Spleen (tissue), 7 donors: ENCODE measurements at regions not wholly inside any gene's neighbourhood (a gene's known extent, or its start where the extent isn't known, plus 50 kb on each side); places are given as distances from the start of the nearest gene placed in this dataset.

ENCODE experiments used
- CTCF ChIP-seq, 11 experiments: fragments of 200-600 bp in 7 of 11; fragments of 450-650 bp in 4 of 11; sonication (generic) in 4 of 11; IDR thresholded peaks in 8 of 11; conservative IDR thresholded peaks in 3 of 11; 1 replicate in 7 of 11; 2 replicates in 4 of 11; pipeline versions ENCODE4 v1.4.0 to v1.8.0; 2016 to 2021; ENCODE audit warnings: antibody characterized with exemption in 11 of 11, inconsistent platforms in 4 of 11, mild to moderate bottlenecking in 1 of 11
- POLR2AphosphoS5 ChIP-seq, 3 donors: sonication (generic); formaldehyde crosslinking; IDR thresholded peaks; one replicate each; pipeline ENCODE4 v1.5.1; 2017; ENCODE audit warnings: antibody characterized with exemption in 3 of 3
- donor health status: DM: no; HTN: no; CAD: no; lungs with moderate emphysema.
- donor health status: DM: no; HTN: no; CAD: no.
- donor health status: DM: no; HTN: no; CAD: no.

- no peak for TF ChIP-seq CTCF (IDR thresholded peaks at IDR 0.05 in 8 of 11, conservative IDR thresholded peaks at IDR 0.05 in 3 of 11)
- TF ChIP-seq POLR2AphosphoS5 (IDR thresholded peaks at IDR 0.05), result no peak
Measured at GRCh38 chr2:226295123-226295522, 504.5 kb downstream of the IRS1 start.
